ENCODE measurements at regions not wholly inside any gene's neighbourhood (a gene's known extent, or its start where the extent isn't known, plus 50 kb on each side); places are given as distances from the start of the nearest gene placed in this dataset.
"Not testable (repeated sequence)": the region's sequence is repeated elsewhere in the genome, so short reads cannot be mapped to it uniquely, and the experiment has no call there.

- no peaks in the 10 kb centered on the region for H3K9me3 ChIP-seq (ENCODE audit: insufficient read depth, low read length)
- H3K9ac ChIP-seq (ENCODE audit: insufficient read length, low read depth) = no peak overlapping the region
- H3K4me1 ChIP-seq (ENCODE audit: insufficient read depth, insufficient read length) = no peaks in the 10 kb centered on the region
- TF ChIP-seq ZNF274 (IDR thresholded peaks at IDR 0.05; ENCODE audit: low read depth, low read length) = no peak
- TF ChIP-seq YY1 (IDR thresholded peaks at IDR 0.05; ENCODE audit: insufficient read depth, insufficient read length) = no peak
- no peak for TF ChIP-seq SUZ12 (IDR thresholded peaks at IDR 0.05; ENCODE audit: extremely low read depth, insufficient read depth, insufficient read length)
- no peak overlapping the region for H3K4me3 ChIP-seq (ENCODE audit: insufficient read length, low read depth)
- H3K27me3 ChIP-seq (ENCODE audit: insufficient read depth, insufficient read length) = no peaks in the 10 kb centered on the region
- H3K36me3 ChIP-seq (ENCODE audit: insufficient read depth, insufficient read length, low read length) = no peaks in the 10 kb centered on the region
- DNase-seq (ENCODE audit: low read depth, low spot score) = no peak
Measured at GRCh38 chr20:55004044-55004443, 528.7 kb downstream of the DOK5 start.

- Histone ChIP-seq H3K4me3 (ENCODE audit: insufficient read length, low read depth) (no peak overlapping the region), H3K36me3 (ENCODE audit: insufficient read depth, insufficient read length, low read length) (no peaks in the 10 kb centered on the region), H3K9ac (ENCODE audit: insufficient read length, low read depth) (no peak overlapping the region), H3K4me1 (ENCODE audit: insufficient read depth, insufficient read length) (no peaks in the 10 kb centered on the region), H3K9me3 (ENCODE audit: insufficient read depth, low read length) (no peaks in the 10 kb centered on the region), H3K27me3 (ENCODE audit: insufficient read depth, insufficient read length) (no peaks in the 10 kb centered on the region)
- TF ChIP-seq ZNF274 (IDR thresholded peaks at IDR 0.05; ENCODE audit: low read depth, low read length) (no peak), SUZ12 (IDR thresholded peaks at IDR 0.05; ENCODE audit: extremely low read depth, insufficient read depth, insufficient read length) (no peak), YY1 (IDR thresholded peaks at IDR 0.05; ENCODE audit: insufficient read depth, insufficient read length) (no peak)
- DNase-seq (ENCODE audit: low read depth, low spot score) = no peak
Measured at GRCh38 chr20:54995553-54995952, 520.2 kb downstream of the DOK5 start.

GRCh38 chr20:54995011-54995410, 519.6 kb downstream of the DOK5 start:
- Histone ChIP-seq H3K9me3 (ENCODE audit: insufficient read depth, low read length) (no peaks in the 10 kb centered on the region), H3K27me3 (ENCODE audit: insufficient read depth, insufficient read length) (no peaks in the 10 kb centered on the region), H3K4me3 (ENCODE audit: insufficient read length, low read depth) (no peak overlapping the region), H3K4me1 (ENCODE audit: insufficient read depth, insufficient read length) (no peaks in the 10 kb centered on the region), H3K9ac (ENCODE audit: insufficient read length, low read depth) (no peak overlapping the region), H3K36me3 (ENCODE audit: insufficient read depth, insufficient read length, low read length) (no peaks in the 10 kb centered on the region)
- no peak for TF ChIP-seq SUZ12 (IDR thresholded peaks at IDR 0.05; ENCODE audit: extremely low read depth, insufficient read depth, insufficient read length)
- no peak for TF ChIP-seq YY1 (IDR thresholded peaks at IDR 0.05; ENCODE audit: insufficient read depth, insufficient read length)
- TF ChIP-seq ZNF274 (IDR thresholded peaks at IDR 0.05; ENCODE audit: low read depth, low read length) = no peak
- DNase-seq (ENCODE audit: low read depth, low spot score) = no peak

- Histone ChIP-seq H3K36me3 (ENCODE audit: insufficient read depth, insufficient read length, low read length) (no peaks in the 10 kb centered on the region), H3K9me3 (ENCODE audit: insufficient read depth, low read length) (no peaks in the 10 kb centered on the region), H3K27me3 (ENCODE audit: insufficient read depth, insufficient read length) (no peaks in the 10 kb centered on the region), H3K9ac (ENCODE audit: insufficient read length, low read depth) (no peak overlapping the region), H3K4me3 (ENCODE audit: insufficient read length, low read depth) (no peak overlapping the region), H3K4me1 (ENCODE audit: insufficient read depth, insufficient read length) (no peaks in the 10 kb centered on the region)
- no peak for DNase-seq (ENCODE audit: low read depth, low spot score)
- TF ChIP-seq SUZ12 (IDR thresholded peaks at IDR 0.05; ENCODE audit: extremely low read depth, insufficient read depth, insufficient read length) (no peak), YY1 (IDR thresholded peaks at IDR 0.05; ENCODE audit: insufficient read depth, insufficient read length) (no peak), ZNF274 (IDR thresholded peaks at IDR 0.05; ENCODE audit: low read depth, low read length) (no peak)
Measured at GRCh38 chr20:54985091-54985490, 509.7 kb downstream of the DOK5 start.

GRCh38 chr20:54984104-54984448, 508.7 kb downstream of the DOK5 start:
- H3K4me1 ChIP-seq (ENCODE audit: insufficient read depth, insufficient read length) = no peaks in the 10 kb centered on the region
- H3K36me3 ChIP-seq (ENCODE audit: insufficient read depth, insufficient read length, low read length) = no peaks in the 10 kb centered on the region
- H3K9me3 ChIP-seq (ENCODE audit: insufficient read depth, low read length) = no peaks in the 10 kb centered on the region
- TF ChIP-seq YY1 (IDR thresholded peaks at IDR 0.05; ENCODE audit: insufficient read depth, insufficient read length) (no peak), ZNF274 (IDR thresholded peaks at IDR 0.05; ENCODE audit: low read depth, low read length) (no peak), SUZ12 (IDR thresholded peaks at IDR 0.05; ENCODE audit: extremely low read depth, insufficient read depth, insufficient read length) (no peak)
- no peak overlapping the region for H3K4me3 ChIP-seq (ENCODE audit: insufficient read length, low read depth)
- H3K27me3 ChIP-seq (ENCODE audit: insufficient read depth, insufficient read length) = no peaks in the 10 kb centered on the region
- DNase-seq (ENCODE audit: low read depth, low spot score) = no peak
- no peak overlapping the region for H3K9ac ChIP-seq (ENCODE audit: insufficient read length, low read depth)

GRCh38 chr20:54983394-54984103, 508.2 kb downstream of the DOK5 start:
- H3K4me1 ChIP-seq (ENCODE audit: insufficient read depth, insufficient read length); H3K4me3 ChIP-seq (ENCODE audit: insufficient read length, low read depth); DNase-seq (ENCODE audit: low read depth, low spot score); H3K36me3 ChIP-seq (ENCODE audit: insufficient read depth, insufficient read length, low read length); H3K9ac ChIP-seq (ENCODE audit: insufficient read length, low read depth); H3K27me3 ChIP-seq (ENCODE audit: insufficient read depth, insufficient read length); H3K9me3 ChIP-seq (ENCODE audit: insufficient read depth, low read length): not testable (repeated sequence)

- no peaks in the 10 kb centered on the region for H3K4me1 ChIP-seq (ENCODE audit: insufficient read depth, insufficient read length)
- no peak for TF ChIP-seq ZNF274 (IDR thresholded peaks at IDR 0.05; ENCODE audit: low read depth, low read length)
- no peak for DNase-seq (ENCODE audit: low read depth, low spot score)
- H3K36me3 ChIP-seq (ENCODE audit: insufficient read depth, insufficient read length, low read length) = no peaks in the 10 kb centered on the region
- no peaks in the 10 kb centered on the region for H3K9me3 ChIP-seq (ENCODE audit: insufficient read depth, low read length)
- no peak overlapping the region for H3K9ac ChIP-seq (ENCODE audit: insufficient read length, low read depth)
- H3K27me3 ChIP-seq (ENCODE audit: insufficient read depth, insufficient read length) = no peaks in the 10 kb centered on the region
- no peak overlapping the region for H3K4me3 ChIP-seq (ENCODE audit: insufficient read length, low read depth)
Measured at GRCh38 chr20:54981175-54981574, 505.8 kb downstream of the DOK5 start.
